A549 (cell line): ENCODE measurements at regions not wholly inside any gene's neighbourhood (a gene's known extent, or its start where the extent isn't known, plus 50 kb on each side); places are given as distances from the start of the nearest gene placed in this dataset.

Experiments
- ATAC-seq, 2 experiments: fragments of 200-7000 bp in 1 of 2; fragments of >200 bp in 1 of 2; cut with Nextera tagmentation in 1 of 2; cut with Tn5 transposase in 1 of 2; 3 replicates each; pipeline versions ENCODE4 v1.8.0 to v1.9.1; 2018 to 2020; ENCODE audit warnings: mild to moderate bottlenecking in 1 of 2, moderate library complexity in 1 of 2
- CTCF ChIA-PET: fragments of 300-600 bp; sonication (Branson Sonifier 250); formaldehyde crosslinking; extraction: SDS; loops from one replicate; lab custom pipeline; 2021; ENCODE audit warnings: antibody characterized with exemption, inconsistent platforms; lab: Yijun Ruan, JAX
- POLR2A ChIA-PET: fragments of 350-600 bp; formaldehyde crosslinking; extraction: SDS; loops from one replicate; lab custom pipeline; 2021; ENCODE audit warnings: antibody characterized with exemption, inconsistent platforms; lab: Yijun Ruan, JAX
- DNase-seq, 2 experiments: peaks; one replicate each; pipeline versions ENCODE4 v3.0.0 to v3.0.0-alpha.2; 2011 to 2016; ENCODE audit warnings: low read depth in 1 of 2, low spot score in 1 of 2
- FAIRE-seq: peaks from 2 replicates; lab custom pipeline; 2011; peaks lifted over from hg19 to GRCh38; lab: Jason Lieb, UNC
- H3K27ac ChIP-seq, 2 experiments: fragments of >200 bp; sonication (Bioruptor Twin); formaldehyde crosslinking; 3 replicates each; pipeline ENCODE4 v1.5.1; 2016 to 2017
- H3K4me1 ChIP-seq: fragments of >200 bp; sonication (Bioruptor Twin); formaldehyde crosslinking; 3 replicates; pipeline ENCODE4 v1.6.1; 2016
- H3K4me2 ChIP-seq: fragments of >200 bp; sonication (Bioruptor Twin); formaldehyde crosslinking; 3 replicates; pipeline ENCODE4 v1.6.1; 2016
- H3K4me3 ChIP-seq: fragments of >200 bp; sonication (Bioruptor Twin); formaldehyde crosslinking; 3 replicates; pipeline ENCODE4 v1.5.1; 2016
- H3K9me3 ChIP-seq: fragments of >200 bp; sonication (Bioruptor Twin); formaldehyde crosslinking; 3 replicates; pipeline ENCODE4 v1.6.1; 2016
- ATOH8 ChIP-seq: fragments of 250-450 bp; sonication (Bioruptor Pico); IDR thresholded peaks from 2 replicates; pipeline ENCODE4 v1.5.0; 2020; ENCODE audit warnings: low read depth, mild to moderate bottlenecking, moderate library complexity
- BCL3 ChIP-seq: fragments of >200 bp; sonication (Bioruptor Twin); formaldehyde crosslinking; IDR thresholded peaks from 3 replicates; pipeline ENCODE4 v1.6.1; 2016
- CBX8 ChIP-seq: fragments of 200-600 bp; sonication (generic); IDR thresholded peaks from 2 replicates; pipeline ENCODE4 v1.6.1; 2016
- CHD2 ChIP-seq: fragments of 150-350 bp; IDR thresholded peaks from 2 replicates; pipeline ENCODE4 v1.6.1; 2014; ENCODE audit warnings: low read length; ENCODE audit not compliant: partially characterized antibody
- CTCF ChIP-seq: fragments of >200 bp; sonication (Bioruptor Twin); formaldehyde crosslinking; IDR thresholded peaks from 3 replicates; pipeline ENCODE4 v1.5.1; 2016
- EHF ChIP-seq: fragments of 250-450 bp; sonication (Bioruptor Pico); IDR thresholded peaks from 2 replicates; pipeline ENCODE4 v1.5.0; 2020; ENCODE audit warnings: mild to moderate bottlenecking
- EHMT2 ChIP-seq: fragments of 200-600 bp; sonication (generic); IDR thresholded peaks from 2 replicates; pipeline ENCODE4 v1.6.1; 2016; ENCODE audit warnings: antibody characterized with exemption, low read depth, mild to moderate bottlenecking, moderate library complexity
- ELK1 ChIP-seq: fragments of 150-350 bp; IDR thresholded peaks from 2 replicates; pipeline ENCODE4 v1.6.1; 2014; ENCODE audit warnings: low read depth, mild to moderate bottlenecking, low read length
- EP300 ChIP-seq, 2 experiments: fragments of >200 bp; sonication (Bioruptor Twin); formaldehyde crosslinking; IDR thresholded peaks; 2 replicates in 1 of 2; 3 replicates in 1 of 2; pipeline ENCODE4 v1.6.1; 2016 to 2017
- HOXB5 ChIP-seq: fragments of 250-450 bp; sonication (Bioruptor Pico); IDR thresholded peaks from 2 replicates; pipeline ENCODE4 v1.5.0; 2020; ENCODE audit warnings: mild to moderate bottlenecking, moderate library complexity
- JUN ChIP-seq, 2 experiments: fragments of >200 bp; sonication (Bioruptor Twin); formaldehyde crosslinking; IDR thresholded peaks; 2 replicates in 1 of 2; 3 replicates in 1 of 2; pipeline ENCODE4 v1.6.1; 2016 to 2017
- JUNB ChIP-seq: fragments of >200 bp; sonication (Bioruptor Twin); formaldehyde crosslinking; IDR thresholded peaks from 2 replicates; pipeline ENCODE4 v1.6.1; 2016
- KDM1A ChIP-seq: fragments of 200-600 bp; sonication (generic); IDR thresholded peaks from 2 replicates; pipeline ENCODE4 v1.6.1; 2016; ENCODE audit warnings: low read depth, mild to moderate bottlenecking
- MAFK ChIP-seq: fragments of 450-650 bp; IDR thresholded peaks from 2 replicates; pipeline ENCODE4 v1.6.1; 2014; ENCODE audit not compliant: partially characterized antibody
- MAX ChIP-seq: IDR thresholded peaks from 2 replicates; pipeline ENCODE4 v1.6.1; 2012
- MYC ChIP-seq: IDR thresholded peaks from 2 replicates; pipeline ENCODE4 v1.6.1; 2012; ENCODE audit warnings: mild to moderate bottlenecking, inconsistent platforms, low read length, improper control_type of control experiment, borderline replicate concordance
- PHF8 ChIP-seq: fragments of 200-600 bp; sonication (generic); IDR thresholded peaks from 2 replicates; pipeline ENCODE4 v1.6.1; 2016; ENCODE audit warnings: low read depth, mild to moderate bottlenecking, antibody characterized with exemption, moderate library complexity, borderline replicate concordance
- POLR2A ChIP-seq: IDR thresholded peaks from 2 replicates; pipeline ENCODE4 v1.6.1; 2012; ENCODE audit warnings: mild to moderate bottlenecking, low read length
- POLR2AphosphoS2 ChIP-seq: conservative IDR thresholded peaks from 2 replicates; pipeline ENCODE4 v1.6.1; 2012; ENCODE audit warnings: low read length, improper control_type of control experiment, inconsistent platforms
- RFX5 ChIP-seq: fragments of 450-650 bp; IDR thresholded peaks from 2 replicates; pipeline ENCODE4 v1.7.1; 2014; ENCODE audit warnings: antibody characterized with exemption, mild to moderate bottlenecking, moderate library complexity
- SREBF2 ChIP-seq: fragments of 450-650 bp; IDR thresholded peaks from 2 replicates; pipeline ENCODE4 v1.6.1; 2014; ENCODE audit warnings: mild to moderate bottlenecking, moderate library complexity
- TFCP2L1 ChIP-seq: fragments of 250-450 bp; sonication (Bioruptor Pico); IDR thresholded peaks from 2 replicates; pipeline ENCODE4 v1.5.0; 2021; ENCODE audit warnings: mild to moderate bottlenecking
- USF2 ChIP-seq: fragments of 450-650 bp; IDR thresholded peaks from 2 replicates; pipeline ENCODE4 v1.6.1; 2014; ENCODE audit warnings: antibody characterized with exemption
- ZNF302 ChIP-seq: fragments of 250-450 bp; sonication (Bioruptor Pico); IDR thresholded peaks from 2 replicates; pipeline ENCODE4 v1.9.0; 2021; ENCODE audit warnings: inconsistent platforms, mild to moderate bottlenecking, moderate library complexity
- ZSCAN20 ChIP-seq: fragments of 250-450 bp; sonication (Bioruptor Pico); IDR thresholded peaks from 2 replicates; pipeline ENCODE4 v1.8.0; 2022; ENCODE audit warnings: mild to moderate bottlenecking, moderate library complexity
- WGBS: methylation state at CpG from one replicate; pipeline ENCODE4 v1.1.6; 2017; ENCODE audit errors: missing lambda C conversion rate; 5-methylcytosine and 5-hydroxymethylcytosine counted together
- TF ChIP-seq, protein P1 (sequence below): IDR thresholded peaks from 2 replicates; pipeline ENCODE4 v1.6.1; 2012; ENCODE audit warnings: low read depth, borderline replicate concordance

- TF ChIP-seq ELK1 (no peak), MAFK (no peak), PHF8 (no peak), EP300 (IDR thresholded peaks at IDR 0.05) (no peak), ZSCAN20 (no peak), CBX8 (no peak), SREBF2 (no peak), ATOH8 (CRISPR knock-in tag) (no peak), POLR2A (no peak)
Observed at GRCh38 chrX:35016051-35016450, 73.5 kb downstream of the FAM47B start (continued).

- ATAC-seq (no peak), DNase-seq (no peak), FAIRE-seq (peak; percentile 7)
- no peaks in the 10 kb centered on the region for H3K4me1 ChIP-seq
- H3K27ac ChIP-seq = no peak overlapping the region
- no peak overlapping the region for H3K4me2 ChIP-seq
- no peak for TF ChIP-seq BCL3
- TF ChIP-seq USF2 = no peak
- TF ChIP-seq EHMT2 = no peak
- no peak for TF ChIP-seq TFCP2L1
- TF ChIP-seq POLR2AphosphoS2 = no peak
- TF ChIP-seq, protein P1, sequence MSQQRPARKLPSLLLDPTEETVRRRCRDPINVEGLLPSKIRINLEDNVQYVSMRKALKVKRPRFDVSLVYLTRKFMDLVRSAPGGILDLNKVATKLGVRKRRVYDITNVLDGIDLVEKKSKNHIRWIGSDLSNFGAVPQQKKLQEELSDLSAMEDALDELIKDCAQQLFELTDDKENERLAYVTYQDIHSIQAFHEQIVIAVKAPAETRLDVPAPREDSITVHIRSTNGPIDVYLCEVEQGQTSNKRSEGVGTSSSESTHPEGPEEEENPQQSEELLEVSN = no peak
- no peak for TF ChIP-seq RFX5
- no peak for TF ChIP-seq JUNB
- TF ChIP-seq CHD2 = no peak
- TF ChIP-seq HOXB5 (CRISPR knock-in tag) = no peak
- no peak for TF ChIP-seq EP300 (IDR thresholded peaks at IDR 0.05)
- no peak for TF ChIP-seq EHF (CRISPR knock-in tag)
- TF ChIP-seq JUN (IDR thresholded peaks at IDR 0.05) = no peak
- TF ChIP-seq ATOH8 (CRISPR knock-in tag) = no peak
- TF ChIP-seq KDM1A = no peak
- TF ChIP-seq MYC = no peak
- no peak for TF ChIP-seq ZNF302 (CRISPR knock-in tag)
- TF ChIP-seq CTCF = no peak
- no peak for TF ChIP-seq PHF8
- no peak for TF ChIP-seq MAX
- H3K9me3 ChIP-seq = no peaks in the 10 kb centered on the region
- CTCF ChIA-PET = interaction anchor here (1.2 kb wide), 1 partner anchor 98 kb away, joined by 3 read pairs; no protein-coding TSS in a partner anchor
- POLR2A ChIA-PET = no interaction called here
- WGBS = 22% methylated on average over 2 of the region's 2 CpGs
- H3K4me3 ChIP-seq = no peak overlapping the region
Observed at GRCh38 chrX:35017284-35017683, 74.7 kb downstream of the FAM47B start.
